ENCODE measurements at regions not wholly inside any gene's neighbourhood (a gene's known extent, or its start where the extent isn't known, plus 50 kb on each side); places are given as distances from the start of the nearest gene placed in this dataset.

DNA sequence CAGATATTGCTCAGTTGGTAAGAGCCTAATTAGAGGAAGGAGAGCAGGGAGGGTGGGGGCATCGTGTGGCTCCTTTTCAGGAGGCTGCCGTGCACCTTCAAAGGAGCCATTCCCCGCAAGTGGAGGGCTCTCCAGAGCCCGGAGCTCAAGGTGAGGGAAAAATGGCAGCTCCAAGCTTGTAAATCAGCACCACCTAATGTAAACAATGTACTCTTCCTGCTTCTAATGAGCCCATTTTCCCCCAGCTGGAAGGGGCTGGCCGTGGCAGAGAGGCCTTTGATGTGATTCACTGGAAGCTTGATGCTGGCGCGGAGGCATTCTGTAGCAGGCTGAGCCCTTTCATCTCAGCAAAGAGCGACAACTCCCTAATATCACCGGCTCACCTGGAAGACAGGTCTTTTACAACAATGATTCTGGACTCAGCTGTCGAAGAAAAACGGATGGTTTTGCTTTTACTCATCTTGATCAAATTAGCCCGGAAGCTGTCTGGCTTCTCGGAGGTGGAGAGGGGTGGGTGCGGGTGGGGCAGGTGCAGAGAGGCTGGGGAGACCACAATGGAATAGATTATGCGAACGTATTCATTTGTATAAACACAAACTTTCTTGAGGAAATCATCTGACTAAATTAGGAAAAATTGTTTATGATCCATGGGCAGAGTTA, 112.5 kb downstream of the RRAGC start:
- Histone ChIP-seq H3K36me3 (no peaks in the 10 kb centered on the region), H3K27me3 (ENCODE audit: low read depth) (peaks cover 4% of the 10 kb centered on the region), H3K9me3 (no peaks in the 10 kb centered on the region), H3K4me3 (no peak overlapping the region), H3K27ac (no peak overlapping the region), H3K4me1 (no peaks in the 10 kb centered on the region)
- ATAC-seq (no peak), DNase-seq (no peak)
- no peak for TF ChIP-seq CTCF (IDR thresholded peaks at IDR 0.05)
- intact Hi-C loops (cut with DNase I): no loop called here

- no peaks in the 10 kb centered on the region for H3K36me3 ChIP-seq
- no peak overlapping the region for H3K4me3 ChIP-seq
- intact Hi-C loops (cut with DNase I): no loop called here
- H3K4me1 ChIP-seq: no peaks in the 10 kb centered on the region
- H3K27ac ChIP-seq: no peak overlapping the region
- H3K27me3 ChIP-seq (ENCODE audit: low read depth): no peaks in the 10 kb centered on the region
- no peak for TF ChIP-seq CTCF (IDR thresholded peaks at IDR 0.05)
- no peak for DNase-seq
- no peaks in the 10 kb centered on the region for H3K9me3 ChIP-seq
- ATAC-seq: no peak
Measured at GRCh38 chr1:38746402-38746935, 113.1 kb downstream of the RRAGC start.

GRCh38 chr1:38745476-38746401, 113.8 kb downstream of the RRAGC start:
- intact Hi-C loops (cut with DNase I): no loop called here
- DNase-seq: no peak
- H3K27me3 ChIP-seq (ENCODE audit: low read depth): no peaks in the 10 kb centered on the region
- no peaks in the 10 kb centered on the region for H3K9me3 ChIP-seq
- H3K4me1 ChIP-seq: no peaks in the 10 kb centered on the region
- ATAC-seq: no peak
- H3K36me3 ChIP-seq: no peaks in the 10 kb centered on the region
- no peak overlapping the region for H3K4me3 ChIP-seq
- TF ChIP-seq CTCF (IDR thresholded peaks at IDR 0.05): no peak
- no peak overlapping the region for H3K27ac ChIP-seq

DNA sequence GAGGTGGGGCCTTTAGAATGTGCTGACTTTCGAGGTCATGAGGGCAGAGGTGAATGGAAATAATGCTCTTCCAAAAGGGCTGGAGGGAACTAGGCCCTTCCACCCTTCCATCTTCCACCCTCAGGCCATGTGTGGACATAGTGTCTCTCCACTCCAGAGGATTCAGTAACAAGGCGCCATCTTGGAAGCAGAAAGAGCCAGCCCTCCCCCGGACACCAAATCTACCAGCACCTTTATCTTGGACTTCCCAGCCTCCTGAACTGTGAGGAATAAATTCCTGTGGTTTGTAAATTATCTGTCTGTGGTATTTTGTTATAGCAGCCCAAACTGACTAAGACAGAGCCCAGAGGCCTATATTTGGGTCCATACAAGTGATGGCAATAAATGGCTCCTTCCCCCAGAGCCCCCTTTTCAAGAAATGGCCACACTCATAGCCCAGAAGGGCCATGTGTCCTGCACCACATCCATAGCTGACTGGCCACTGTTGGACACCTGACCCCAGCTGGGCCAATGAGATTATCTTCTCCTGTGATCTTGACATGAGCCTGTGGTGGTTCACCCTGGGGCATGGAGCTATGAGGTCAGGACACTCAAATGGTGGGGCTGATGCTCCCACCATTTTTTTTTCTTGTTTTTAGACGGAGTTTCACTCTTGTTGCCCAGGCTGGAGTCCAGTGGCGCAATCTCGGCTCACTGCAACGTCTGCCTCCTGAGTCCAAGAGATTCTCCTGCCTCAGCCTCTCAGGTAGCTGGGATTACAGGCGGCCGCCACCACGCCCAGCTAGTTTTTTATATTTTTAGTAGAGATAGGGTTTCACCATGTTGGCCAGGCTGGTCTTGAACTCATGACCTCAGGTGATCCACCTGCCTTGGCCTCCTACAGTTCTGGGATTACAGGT, 114.9 kb downstream of the RRAGC start:
- Histone ChIP-seq H3K27ac (no peak overlapping the region), H3K4me3 (no peak overlapping the region), H3K36me3 (no peaks in the 10 kb centered on the region), H3K4me1 (no peaks in the 10 kb centered on the region), H3K9me3 (no peaks in the 10 kb centered on the region), H3K27me3 (ENCODE audit: low read depth) (no peaks in the 10 kb centered on the region)
- intact Hi-C loops (cut with DNase I): no loop called here
- DNase-seq: no peak
- no peak for TF ChIP-seq CTCF (IDR thresholded peaks at IDR 0.05)
- no peak for ATAC-seq

GRCh38 chr1:38743184-38743583, 116.4 kb downstream of the RRAGC start:
- Histone ChIP-seq H3K9me3 (no peaks in the 10 kb centered on the region), H3K27me3 (ENCODE audit: low read depth) (no peaks in the 10 kb centered on the region), H3K36me3 (no peaks in the 10 kb centered on the region), H3K27ac (no peak overlapping the region), H3K4me1 (no peaks in the 10 kb centered on the region), H3K4me3 (no peak overlapping the region)
- ATAC-seq (no peak), DNase-seq (no peak)
- intact Hi-C loops (cut with DNase I): no loop called here
- no peak for TF ChIP-seq CTCF (IDR thresholded peaks at IDR 0.05)
